ENCODE measurements at regions not wholly inside any gene's neighbourhood (a gene's known extent, or its start where the extent isn't known, plus 50 kb on each side); places are given as distances from the start of the nearest gene placed in this dataset.
"Not testable (repeated sequence)": the region's sequence is repeated elsewhere in the genome, so short reads cannot be mapped to it uniquely, and the experiment has no call there.

DNA sequence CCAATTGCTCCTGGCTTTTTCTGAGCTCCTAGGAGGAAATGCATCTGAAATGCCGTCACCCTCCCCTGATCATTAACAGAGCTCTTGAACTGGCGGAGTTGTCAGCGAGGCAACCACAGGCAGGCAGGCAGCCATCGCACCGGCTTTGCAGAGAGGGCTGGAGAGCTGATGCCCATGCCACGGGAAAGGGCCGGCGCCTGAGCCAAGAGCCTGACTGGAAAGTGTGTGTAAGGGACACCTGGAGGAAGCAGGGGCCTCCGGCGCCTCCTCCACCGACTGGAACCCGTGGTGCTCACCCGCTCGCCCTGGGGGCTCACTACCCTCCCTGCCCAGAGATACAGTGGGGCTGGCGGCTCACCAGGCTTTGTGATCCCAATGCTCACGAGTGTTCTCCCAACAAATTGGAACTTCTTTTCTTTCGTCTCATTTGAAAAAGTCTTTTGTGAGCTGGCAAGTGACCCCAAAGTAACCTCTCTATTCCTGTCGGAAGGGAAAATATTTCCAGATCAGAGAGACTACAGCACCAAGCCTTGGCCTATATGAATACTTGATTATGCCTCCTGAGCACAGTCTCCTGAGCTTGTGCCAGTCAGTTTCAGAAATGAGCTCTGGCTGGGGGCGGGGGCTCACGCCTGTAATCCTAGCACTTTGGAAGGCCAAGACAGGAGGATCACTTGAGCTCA lies 97.7 kb upstream of the SLC25A33 start:
- DNase-seq, result peak; percentile 69

DNA sequence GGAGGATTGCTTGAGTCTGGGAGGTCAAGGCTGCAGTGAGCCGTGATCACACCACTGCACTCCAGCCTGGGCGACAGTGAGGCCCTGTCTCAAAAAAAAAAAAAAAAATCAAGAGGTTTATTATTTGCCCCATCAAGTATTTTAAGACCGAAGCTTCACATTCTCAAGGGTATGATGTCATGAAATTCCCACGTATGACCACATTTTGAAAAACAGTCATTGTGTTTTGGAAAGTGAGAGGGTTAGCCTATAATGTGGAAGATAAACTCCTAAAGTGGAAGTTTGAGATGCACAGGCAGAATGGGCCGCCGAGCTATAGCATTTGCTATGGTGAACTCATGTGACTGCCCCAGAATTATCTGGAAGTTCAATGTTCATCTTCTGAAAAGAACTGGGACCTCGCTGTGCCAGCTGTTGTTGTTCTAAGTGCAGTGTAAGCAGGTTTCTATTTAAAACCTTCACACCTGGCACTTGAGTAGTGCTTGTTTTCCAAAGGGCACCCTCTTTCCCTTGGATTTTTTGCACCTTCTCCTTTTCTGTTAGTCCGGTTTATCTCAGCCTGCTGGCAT lies 96.9 kb upstream of the SLC25A33 start:
- DNase-seq, result no peak

DNA sequence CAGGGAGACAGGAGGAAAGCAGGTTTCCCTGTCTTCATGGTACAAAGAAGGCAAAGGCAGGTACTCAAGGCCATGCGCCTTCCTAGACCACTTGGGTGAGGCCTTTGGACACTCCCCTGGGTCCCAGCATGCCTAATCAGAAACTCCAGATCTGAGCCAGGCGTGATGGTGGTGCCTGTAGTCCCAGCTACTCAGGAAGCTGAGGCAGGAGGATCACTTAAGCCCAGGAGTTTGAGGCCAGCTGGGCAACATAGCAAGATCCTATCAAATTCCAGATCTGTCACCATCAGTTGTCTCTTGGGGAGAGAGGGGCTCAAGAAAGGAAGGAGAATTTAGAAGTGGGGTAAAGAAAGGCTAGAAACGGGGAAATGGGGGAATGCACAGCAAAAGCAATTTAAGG lies 96.3 kb upstream of the SLC25A33 start:
- DNase-seq, result no peak

DNA sequence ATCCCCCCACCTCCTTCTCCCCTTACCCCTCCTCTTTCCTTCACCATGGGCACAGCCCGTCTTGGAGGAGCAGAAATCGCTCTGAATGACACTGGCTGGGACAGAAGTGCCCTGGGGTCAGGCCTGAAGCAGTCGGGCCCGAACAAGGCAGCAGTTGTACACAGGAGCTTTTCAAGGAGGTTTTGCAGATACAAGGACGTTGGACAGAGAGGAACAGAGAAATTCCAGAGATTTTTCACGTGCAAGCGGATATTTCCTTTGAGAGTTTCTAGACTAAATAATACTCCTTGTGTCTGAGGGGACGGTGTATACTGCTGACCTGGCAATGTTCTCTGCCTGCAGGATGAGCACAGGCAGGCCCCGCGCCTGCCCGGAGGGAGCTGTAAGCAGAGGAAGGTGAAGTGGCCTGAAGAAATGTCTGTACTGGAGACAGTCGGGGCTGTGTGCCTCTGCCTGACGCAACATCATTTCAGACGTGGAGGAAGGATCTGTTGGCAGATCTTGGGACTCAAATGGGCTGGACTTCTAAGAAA lies 95.3 kb upstream of the SLC25A33 start:
- no peak for DNase-seq

DNA sequence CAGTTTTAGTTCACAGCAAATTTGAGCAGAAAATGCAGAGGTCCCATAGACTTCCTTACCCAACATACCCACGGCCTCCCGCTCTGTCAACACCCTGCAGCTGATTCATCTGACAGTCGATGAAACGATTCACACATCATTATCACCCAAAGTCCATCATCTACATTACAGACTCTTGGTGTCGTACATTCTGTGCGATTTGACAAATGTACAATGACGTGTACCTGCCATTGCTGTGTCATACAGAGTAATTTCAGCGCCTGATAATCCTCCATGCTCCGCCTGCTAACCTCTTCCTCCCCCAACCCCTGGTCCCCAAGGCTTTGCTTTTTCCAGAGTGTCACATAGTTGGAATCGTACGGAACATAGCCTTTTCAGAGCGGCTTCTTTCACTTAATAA lies 94.7 kb upstream of the SLC25A33 start:
- DNase-seq, result no peak

DNA sequence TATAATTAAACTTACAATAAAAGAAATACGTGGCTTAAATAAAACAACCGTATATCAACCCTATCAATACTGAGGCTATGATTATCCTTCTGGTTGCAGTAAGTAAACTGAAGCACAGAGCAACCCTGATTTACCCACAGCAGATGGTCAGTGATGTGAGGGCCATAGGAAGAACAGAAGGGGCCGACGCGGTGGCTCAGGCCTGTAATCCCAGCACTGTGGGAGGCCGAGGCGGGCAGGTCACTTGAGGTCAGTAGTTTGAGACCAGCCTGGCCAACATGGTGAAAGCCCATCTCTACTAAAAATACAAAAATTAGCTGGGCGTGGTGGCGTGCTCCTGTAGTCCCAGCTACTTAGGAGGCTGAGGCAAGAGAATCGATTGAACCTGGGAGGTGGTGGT lies 94.2 kb upstream of the SLC25A33 start:
- DNase-seq, result not testable (repeated sequence)

DNA sequence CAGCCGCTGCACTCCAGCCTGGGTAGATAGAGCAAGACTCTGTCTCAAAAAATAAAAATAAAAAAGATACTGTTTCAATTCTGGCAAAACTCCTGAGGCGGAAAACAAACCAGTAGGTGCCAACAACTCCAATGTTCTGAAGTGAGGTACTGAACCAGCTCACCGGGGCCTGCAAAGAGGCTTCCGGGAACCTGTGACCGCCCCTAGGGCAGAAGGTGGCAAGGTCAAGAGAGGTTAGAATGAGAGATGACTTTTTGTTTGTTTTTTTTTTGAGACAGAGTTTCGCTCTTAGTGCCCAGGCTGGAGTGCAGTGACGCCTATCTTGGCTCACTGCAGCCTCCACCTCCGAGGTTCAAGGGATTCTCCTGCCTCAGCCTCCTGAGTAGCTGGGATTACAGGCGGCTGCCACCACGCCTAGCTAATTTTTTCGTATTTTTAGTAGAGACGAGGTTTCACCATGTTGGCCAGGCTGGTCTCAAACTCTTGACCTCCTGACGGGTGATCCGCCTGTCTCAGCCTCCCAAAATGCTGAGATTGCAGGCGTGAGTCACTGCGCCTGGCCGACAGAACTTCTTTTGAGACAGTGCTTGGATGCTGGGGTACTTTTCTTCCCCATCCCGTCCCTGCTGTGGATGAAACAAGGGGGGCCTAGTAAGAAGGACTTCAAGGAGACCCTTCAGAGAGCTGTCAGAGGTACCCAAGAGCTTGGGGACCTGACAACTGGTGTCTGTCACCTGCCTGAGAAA lies 91.9 kb upstream of the SLC25A33 start:
- no peak for DNase-seq

DNA sequence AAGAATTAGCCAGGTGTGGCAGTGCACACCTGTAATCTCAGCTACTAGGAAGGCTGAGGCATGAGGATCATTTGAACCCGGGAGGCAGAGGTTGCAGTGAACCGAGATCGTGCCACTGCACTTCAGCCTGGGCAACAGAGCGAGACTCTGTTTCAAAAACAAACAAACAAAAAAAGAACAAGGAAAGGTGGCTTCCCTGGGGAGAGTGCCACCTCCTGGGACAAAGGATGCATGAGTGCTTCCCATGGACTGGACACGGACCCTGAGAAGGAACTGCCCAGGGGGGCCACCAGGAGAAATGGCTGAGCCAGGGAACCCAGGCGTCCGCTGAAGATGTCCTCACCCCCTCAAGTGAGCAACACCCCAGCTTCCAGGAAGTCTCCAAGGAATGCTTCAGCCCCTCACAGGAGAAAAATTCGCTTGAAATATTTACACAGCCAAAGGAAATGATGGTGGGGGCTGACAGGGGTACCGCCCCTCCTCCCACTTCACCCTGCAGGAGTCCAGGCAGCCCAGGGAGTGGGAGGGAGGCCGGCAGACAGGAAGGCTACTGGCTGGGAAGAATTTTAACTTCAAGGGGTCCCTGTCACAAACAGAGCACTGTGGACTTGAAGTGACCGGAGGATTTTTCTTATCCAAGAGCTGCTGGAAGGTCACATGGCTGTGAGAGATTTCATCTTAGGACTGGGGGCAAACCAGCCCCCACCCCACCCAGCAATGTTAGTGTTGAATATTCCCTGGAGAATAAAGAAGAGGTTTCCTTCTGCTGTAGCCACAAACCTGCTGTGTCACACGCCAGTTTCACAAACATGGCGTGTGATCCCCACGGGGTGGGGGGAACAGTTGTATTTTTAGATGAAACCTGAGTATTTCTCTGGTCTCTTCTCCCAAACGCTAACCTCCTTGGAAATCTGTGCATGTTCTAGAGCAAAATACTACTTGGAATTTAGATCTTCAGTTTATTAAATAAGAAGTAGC lies 90.8 kb upstream of the SLC25A33 start:
- peak; percentile 52 for DNase-seq

DNA sequence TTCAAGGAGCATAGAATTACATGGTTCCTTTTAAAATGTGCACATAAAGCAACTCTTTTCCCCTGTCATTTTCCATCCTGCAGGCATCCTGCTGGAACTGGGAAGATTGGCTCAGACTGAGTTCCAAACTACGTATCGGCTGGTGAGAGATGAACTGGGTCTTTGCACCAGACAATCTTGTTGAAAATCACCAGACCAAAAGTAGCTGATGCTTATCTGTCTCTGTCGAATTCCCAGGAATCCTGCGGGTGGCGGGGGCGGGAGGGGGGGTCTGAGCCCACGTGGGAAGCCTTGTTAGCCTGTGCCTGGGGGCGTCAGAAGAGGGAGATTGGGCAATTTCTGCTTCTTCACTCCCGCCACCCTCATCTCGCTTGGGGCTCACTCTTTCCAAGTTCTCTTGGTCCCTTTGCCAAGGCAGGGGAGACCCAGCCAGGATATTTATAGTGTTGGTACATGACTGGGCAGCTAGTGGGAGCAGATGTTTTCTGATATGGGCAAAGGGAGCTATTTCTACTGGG lies 90.1 kb upstream of the SLC25A33 start:
- no peak for DNase-seq

DNA sequence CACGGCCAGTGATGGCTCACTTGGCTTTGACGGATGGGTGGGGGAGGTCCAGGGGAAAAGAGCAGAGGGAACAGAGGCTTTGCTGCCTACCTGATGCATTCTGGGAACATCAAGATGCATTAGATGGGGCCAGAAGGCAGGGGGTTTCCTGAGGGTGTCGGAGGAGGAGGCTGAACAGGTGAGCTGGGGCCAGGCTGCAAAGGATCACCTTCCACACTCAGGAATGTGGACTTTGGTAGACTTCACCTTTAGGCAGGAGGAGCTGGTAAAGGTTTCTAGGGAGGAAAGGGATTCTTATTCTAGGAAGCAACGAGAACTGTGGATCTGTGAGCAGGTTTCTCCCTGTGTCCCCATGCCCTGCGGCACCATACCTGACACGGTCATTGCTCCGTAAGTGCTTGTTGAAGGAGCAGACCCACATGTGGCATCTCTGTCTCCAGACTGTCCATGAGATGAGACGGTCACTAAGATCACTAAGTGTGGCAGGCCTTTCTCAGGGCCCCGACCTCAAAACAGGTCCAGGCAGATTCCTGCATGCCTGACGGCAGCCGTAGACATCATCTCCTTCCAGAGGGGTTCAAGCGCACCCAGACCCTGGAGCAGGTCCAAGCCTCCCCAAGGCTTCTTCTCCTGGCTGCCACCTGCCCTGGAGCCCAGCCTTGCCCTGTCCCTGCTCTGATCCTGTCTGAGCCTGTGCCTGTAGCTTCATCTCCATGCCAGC lies 89.1 kb upstream of the SLC25A33 start:
- no peak for DNase-seq

DNA sequence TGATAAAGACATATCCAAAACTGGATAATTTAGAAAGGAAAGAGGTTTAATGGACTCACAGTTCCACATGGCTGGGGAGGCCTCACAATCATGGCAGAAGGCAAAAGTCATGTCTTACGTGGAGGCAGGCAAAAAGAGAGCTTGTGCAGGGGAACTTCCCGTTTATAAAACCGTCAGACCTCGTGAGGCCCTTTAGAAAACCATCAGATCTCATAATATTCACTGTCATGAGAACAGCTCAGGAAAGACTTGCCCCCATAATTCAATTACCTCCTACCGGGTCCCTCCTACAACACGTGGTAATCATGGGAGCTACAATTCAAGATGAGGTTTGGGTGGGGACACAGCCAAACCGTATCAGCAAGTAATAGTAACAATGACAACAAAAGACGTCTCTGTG lies 88.2 kb upstream of the SLC25A33 start:
- DNase-seq, result no peak

DNA sequence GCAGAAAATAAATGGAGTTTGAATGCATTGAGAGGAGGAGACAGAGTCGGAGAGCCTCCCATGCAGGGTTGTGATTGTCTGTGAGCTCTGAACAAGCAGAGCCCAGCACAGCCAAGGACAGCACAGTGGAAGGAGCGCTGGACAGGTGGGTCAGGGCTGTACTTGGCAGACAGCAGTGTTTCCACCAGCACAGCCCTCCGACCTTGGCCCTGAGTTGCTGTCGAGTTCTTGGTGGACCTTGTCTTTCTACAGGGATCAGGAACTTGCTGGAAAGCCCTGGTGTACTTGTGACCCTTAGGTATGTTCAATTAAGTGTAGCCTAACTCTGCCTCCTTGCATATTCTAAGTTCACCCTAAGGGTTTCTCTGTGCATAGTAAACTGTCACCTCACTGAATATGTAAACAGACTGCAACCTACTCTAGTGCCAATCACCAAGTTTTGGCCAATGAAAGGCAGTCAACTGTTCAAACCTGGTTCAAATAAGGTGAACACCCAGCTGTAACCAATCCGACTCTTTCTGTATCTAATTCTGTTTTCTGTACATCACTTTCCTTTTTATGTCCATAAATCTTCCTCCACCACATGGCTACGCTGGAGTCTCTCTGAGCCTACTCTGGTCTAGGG lies 86.6 kb upstream of the SLC25A33 start:
- no peak for DNase-seq

DNA sequence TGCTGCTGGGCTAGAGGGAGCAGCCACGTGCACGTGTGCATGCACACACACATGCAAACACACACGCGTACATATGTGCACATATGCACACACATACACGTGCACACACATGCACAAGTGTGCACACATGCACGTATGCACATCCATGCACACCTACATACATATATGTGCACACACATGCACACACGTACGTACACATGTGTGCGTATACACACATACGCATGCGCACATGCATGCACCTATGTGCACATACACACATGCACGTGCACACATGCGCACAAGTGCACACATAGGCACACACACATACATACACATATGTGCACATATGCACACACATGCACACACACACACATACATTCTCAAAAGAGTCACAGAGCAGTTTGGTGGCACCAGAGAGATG lies 85.9 kb upstream of the SLC25A33 start:
- no peak for DNase-seq

DNA sequence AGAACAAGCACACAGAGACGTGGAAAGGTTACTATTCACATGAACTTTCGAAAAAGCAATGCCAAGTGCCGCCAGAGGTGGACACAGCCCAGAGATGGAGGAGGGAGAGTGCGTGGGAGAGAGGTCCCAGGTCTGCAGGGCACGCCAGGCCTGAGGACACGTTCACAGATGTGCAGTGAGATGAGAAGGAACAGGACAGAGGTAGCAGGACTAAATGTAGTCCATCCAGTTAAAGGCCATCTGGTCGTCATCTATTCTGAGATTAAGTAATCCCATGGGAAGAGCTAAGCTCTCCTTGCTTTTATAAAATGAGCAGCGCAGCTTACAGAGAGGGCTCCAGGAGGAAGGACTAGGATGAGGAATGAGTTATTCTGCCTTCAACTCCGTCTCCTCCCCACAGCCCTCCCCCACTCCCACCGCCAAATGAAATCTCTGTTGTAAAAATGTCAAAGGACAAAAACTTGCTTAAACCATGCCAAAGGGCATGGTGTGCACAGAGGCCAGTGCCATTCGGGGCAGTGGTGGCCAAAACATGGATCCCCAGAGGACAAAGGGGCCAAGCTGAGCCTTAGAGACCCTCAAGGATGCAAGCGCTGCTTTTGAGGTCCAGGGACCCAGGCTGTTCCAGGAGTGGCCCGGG lies 85.4 kb upstream of the SLC25A33 start:
- no peak for DNase-seq

DNA sequence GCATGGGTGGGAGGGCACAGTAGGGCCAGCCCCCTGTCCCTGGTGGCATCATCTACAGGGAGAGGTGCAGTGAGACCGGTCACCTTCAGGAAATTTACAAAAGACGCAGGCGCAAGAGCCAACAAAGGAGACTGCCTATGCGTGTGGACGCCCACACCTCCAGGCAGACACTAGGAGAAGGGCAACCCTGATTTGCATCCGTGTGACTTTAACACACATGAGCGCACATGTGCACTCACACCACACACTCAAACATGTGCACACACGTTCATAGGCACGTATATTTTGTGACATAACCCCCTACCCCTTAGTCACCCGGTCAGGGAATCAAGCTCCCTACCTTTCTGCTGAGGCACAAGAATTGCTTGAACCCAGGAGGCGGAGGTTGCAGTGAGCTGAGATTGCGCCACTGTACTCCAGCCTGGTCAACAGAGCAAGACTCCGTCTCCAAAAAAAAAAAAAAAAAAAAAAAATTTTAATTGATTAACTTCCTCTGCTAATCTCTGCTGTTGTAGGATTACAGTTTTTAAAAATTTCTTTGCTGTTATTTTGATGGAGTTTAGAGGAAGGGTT lies 84.7 kb upstream of the SLC25A33 start:
- DNase-seq, result no peak

DNA sequence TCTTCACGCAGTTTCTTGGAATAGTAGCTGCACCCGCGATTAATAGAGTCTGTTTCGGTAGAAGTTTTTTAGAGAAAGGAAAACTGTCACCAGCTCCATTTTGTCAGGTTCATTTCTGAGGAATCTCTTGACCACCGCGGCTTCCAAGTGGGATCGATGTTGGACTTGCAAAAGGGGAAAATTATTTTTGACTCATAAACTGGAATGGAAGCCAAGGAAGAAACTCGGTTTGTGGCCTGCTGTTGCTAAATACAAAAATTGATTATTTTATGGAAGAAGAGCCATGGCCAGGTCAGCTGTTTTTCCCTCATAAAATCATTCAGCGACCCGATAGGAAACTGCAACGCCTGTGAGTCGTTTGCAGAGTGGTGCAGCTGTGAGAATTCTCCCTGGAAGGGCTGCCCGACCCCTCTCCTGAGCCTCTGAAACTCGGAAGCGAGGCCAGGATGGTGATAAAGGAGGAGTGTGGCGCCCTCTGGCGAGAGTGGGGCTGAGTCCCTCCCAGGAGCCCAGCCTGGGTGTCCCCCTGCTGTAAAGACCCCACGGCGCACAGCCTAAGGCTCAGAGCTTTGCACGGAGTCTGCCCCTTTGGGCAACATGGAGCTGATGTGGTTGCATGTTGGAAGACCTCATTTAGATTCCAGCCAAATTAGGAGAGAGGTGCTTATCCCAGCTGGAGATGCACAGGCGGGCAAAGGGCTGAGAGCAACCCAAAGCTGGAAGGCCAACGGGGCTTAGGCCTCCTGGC lies 83.6 kb upstream of the SLC25A33 start:
- DNase-seq, result peak; percentile 68

DNA sequence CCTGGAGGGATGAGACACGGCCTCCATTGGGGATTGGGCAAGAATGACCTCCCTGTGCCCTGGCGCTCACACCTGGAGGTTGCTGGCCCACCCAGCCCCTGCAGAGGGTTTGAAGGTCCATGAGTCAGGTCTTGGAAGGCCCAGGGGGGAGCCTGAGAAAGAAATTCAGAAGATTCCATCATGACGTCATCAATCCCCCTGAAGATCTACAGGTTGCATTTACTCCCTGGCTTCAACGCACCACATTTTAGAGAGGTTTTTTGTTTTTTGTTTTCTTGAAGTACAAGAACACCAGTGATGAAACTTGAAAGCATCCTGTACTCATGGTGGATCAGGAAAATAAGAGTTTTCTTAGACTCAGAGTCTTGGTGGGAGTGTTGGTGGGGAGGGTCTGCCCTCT lies 82.4 kb upstream of the SLC25A33 start:
- DNase-seq, result no peak

DNA sequence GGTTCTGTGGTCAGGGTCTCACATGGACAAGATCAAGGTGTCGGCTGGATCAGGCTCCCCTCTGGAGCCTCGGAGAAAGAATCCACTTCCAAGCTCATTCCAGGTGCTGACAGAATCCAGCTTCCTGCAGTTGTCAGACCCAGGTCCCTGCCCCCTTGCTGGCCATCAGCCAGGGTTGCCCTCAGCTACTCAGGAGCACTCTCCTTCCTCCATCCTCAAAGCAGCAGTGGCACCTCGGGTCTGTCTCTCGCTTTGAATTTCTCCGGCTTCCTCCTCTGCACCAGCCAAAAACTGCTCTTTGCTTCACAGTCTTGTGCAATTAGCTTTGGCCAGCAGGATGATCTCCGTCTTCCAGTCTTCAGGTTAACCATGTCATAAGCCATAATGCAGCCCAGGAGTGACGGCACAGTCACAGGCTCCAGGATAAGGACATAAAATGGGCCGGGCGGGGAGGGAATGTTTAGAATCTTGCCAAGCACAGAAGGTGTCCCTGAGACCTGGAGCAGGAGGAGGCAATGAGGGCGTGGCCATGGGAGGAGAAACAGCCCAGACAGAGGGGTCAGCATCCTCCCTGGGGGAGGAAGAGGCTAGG lies 79.4 kb upstream of the SLC25A33 start:
- DNase-seq, result no peak

DNA sequence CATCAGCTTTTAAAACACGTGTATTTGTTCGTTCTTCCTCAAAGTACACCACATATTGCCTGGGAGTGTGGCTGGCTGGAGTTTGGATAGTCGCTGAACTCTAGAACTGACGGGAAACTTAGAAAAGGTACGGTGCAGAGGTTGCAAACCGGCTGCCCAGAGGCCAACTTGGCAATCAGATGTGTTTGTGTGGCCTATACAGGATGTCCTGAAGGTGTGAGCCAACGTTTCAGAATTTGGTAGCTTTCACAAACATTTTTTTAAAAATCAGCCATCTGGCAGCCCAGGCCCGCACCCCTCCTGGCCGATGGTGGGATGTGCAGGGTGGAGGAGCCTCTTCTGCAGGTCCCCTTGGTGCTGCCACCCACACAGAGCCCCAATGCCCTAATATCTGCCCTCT lies 73.6 kb upstream of the SLC25A33 start:
- no peak for DNase-seq

Measured in right kidney (tissue), 1 donor.